ENCODE measurements at regions not wholly inside any gene's neighbourhood (a gene's known extent, or its start where the extent isn't known, plus 50 kb on each side); places are given as distances from the start of the nearest gene placed in this dataset.

DNA sequence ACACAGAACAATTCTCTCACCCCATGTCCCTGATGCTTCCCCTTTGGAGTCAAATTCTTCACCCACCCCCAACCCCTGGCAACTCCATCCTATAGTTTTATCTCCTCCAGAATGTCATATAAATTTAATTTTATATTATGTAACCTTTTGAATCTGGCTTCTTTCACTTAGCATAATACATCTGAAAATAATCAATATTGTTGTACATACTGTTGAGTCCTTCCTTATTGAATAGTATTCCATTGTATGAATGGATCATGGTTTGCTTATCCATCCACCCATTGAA is 98.9 kb upstream of the TSC22D2 start:
- H3K36me3 ChIP-seq (ENCODE audit: low read length): no peaks in the 10 kb centered on the region
- no peaks in the 10 kb centered on the region for H4K20me1 ChIP-seq (ENCODE audit: low read depth, low read length)
- H3F3A ChIP-seq (ENCODE audit: insufficient read depth): no peaks in the 10 kb centered on the region
- TF ChIP-seq EZH2phosphoT487 (conservative IDR thresholded peaks at IDR 0.05; ENCODE audit: low read length): no peak
- TF ChIP-seq, protein P1, sequence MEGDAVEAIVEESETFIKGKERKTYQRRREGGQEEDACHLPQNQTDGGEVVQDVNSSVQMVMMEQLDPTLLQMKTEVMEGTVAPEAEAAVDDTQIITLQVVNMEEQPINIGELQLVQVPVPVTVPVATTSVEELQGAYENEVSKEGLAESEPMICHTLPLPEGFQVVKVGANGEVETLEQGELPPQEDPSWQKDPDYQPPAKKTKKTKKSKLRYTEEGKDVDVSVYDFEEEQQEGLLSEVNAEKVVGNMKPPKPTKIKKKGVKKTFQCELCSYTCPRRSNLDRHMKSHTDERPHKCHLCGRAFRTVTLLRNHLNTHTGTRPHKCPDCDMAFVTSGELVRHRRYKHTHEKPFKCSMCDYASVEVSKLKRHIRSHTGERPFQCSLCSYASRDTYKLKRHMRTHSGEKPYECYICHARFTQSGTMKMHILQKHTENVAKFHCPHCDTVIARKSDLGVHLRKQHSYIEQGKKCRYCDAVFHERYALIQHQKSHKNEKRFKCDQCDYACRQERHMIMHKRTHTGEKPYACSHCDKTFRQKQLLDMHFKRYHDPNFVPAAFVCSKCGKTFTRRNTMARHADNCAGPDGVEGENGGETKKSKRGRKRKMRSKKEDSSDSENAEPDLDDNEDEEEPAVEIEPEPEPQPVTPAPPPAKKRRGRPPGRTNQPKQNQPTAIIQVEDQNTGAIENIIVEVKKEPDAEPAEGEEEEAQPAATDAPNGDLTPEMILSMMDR (IDR thresholded peaks at IDR 0.05; ENCODE audit: insufficient read depth, low read length, poor library complexity, severe bottlenecking): no peak
- no peak overlapping the region for H3K27ac ChIP-seq (ENCODE audit: low read depth, low read length)
- no peaks in the 10 kb centered on the region for H3K79me2 ChIP-seq (ENCODE audit: insufficient read depth, low read length)
- no peak overlapping the region for H3K4me2 ChIP-seq (ENCODE audit: low read depth, low read length, poor library complexity, severe bottlenecking)
- no peak overlapping the region for H3K9ac ChIP-seq (ENCODE audit: low read length)
- no peak overlapping the region for H2AFZ ChIP-seq (ENCODE audit: low read depth, low read length, severe bottlenecking)
- H3K4me3 ChIP-seq (ENCODE audit: insufficient read depth, low read length, poor library complexity, severe bottlenecking): no peak overlapping the region
- no peaks in the 10 kb centered on the region for H3K9me3 ChIP-seq (ENCODE audit: insufficient read depth, low read length)
- H3K27me3 ChIP-seq (ENCODE audit: low read length): no peaks in the 10 kb centered on the region
- no peaks in the 10 kb centered on the region for H3K9me2 ChIP-seq (replicated peaks; ENCODE audit: insufficient read depth, low read length)

DNA sequence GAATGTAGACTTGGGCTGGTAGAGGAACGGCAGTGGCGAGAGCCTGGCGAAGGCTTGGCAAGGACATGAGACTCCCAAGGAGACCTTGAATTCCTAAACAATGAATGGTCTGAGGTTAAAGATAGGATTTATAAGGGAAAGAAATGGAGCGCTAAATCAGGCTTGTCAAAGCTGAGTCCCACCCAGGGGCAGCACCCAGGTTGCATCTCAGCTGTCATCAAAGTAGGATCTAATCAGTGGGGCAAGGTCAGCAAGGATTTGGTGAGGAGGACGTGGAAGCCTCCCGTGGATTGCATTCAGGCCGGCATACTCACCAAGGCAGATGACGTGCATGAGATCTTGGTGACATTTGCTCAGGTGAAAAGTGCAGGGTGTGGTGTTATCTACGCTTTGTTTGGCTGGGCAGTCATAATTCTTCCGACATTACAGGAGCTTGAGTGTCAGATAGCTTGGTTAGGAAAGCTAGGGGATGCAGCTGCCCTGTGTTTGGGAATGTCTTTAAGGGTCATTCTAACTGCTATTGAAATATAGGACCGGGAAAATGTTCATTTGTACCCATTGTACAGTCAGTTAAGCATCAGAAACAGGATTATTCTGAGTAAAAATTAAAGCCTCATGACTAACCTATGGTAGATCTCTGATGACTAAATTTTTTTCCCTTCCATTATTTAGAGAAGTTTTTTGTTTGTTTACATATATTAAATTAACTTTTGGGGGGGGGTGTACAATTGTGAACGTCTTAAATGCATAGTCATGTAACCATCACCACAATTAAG is 99.4 kb upstream of the TSC22D2 start:
- Histone ChIP-seq H3K9ac (ENCODE audit: low read length) (no peak overlapping the region), H3K4me3 (ENCODE audit: insufficient read depth, low read length, poor library complexity, severe bottlenecking) (no peak overlapping the region), H3K27me3 (ENCODE audit: low read length) (no peaks in the 10 kb centered on the region), H3K9me2 (replicated peaks; ENCODE audit: insufficient read depth, low read length) (no peaks in the 10 kb centered on the region), H4K20me1 (ENCODE audit: low read depth, low read length) (no peaks in the 10 kb centered on the region), H3K4me2 (ENCODE audit: low read depth, low read length, poor library complexity, severe bottlenecking) (no peak overlapping the region), H3K27ac (ENCODE audit: low read depth, low read length) (no peak overlapping the region), H2AFZ (ENCODE audit: low read depth, low read length, severe bottlenecking) (no peak overlapping the region), H3K9me3 (ENCODE audit: insufficient read depth, low read length) (no peaks in the 10 kb centered on the region), H3K79me2 (ENCODE audit: insufficient read depth, low read length) (no peaks in the 10 kb centered on the region), H3F3A (ENCODE audit: insufficient read depth) (no peaks in the 10 kb centered on the region), H3K36me3 (ENCODE audit: low read length) (no peaks in the 10 kb centered on the region)
- TF ChIP-seq, protein P1 (IDR thresholded peaks at IDR 0.05; ENCODE audit: insufficient read depth, low read length, poor library complexity, severe bottlenecking): no peak
- no peak for TF ChIP-seq EZH2phosphoT487 (conservative IDR thresholded peaks at IDR 0.05; ENCODE audit: low read length)

DNA sequence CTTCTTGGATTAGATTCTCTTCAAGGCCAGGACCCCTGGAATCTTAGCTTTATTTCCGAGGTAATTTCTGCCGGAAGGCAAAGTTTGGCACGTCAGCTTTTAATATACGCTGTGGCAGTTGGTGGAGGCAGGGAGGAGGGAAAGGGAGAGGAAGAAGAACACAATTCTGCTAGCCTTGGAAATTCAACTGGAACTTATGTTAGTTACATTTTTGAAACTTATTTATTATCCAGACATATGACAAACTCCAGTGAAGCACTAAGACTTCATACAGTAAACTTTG is 100.1 kb upstream of the TSC22D2 start:
- no peaks in the 10 kb centered on the region for H3K9me2 ChIP-seq (replicated peaks; ENCODE audit: insufficient read depth, low read length)
- no peak overlapping the region for H3K27ac ChIP-seq (ENCODE audit: low read depth, low read length)
- H3K9me3 ChIP-seq (ENCODE audit: insufficient read depth, low read length): no peaks in the 10 kb centered on the region
- no peak overlapping the region for H3K4me3 ChIP-seq (ENCODE audit: insufficient read depth, low read length, poor library complexity, severe bottlenecking)
- no peak overlapping the region for H3K9ac ChIP-seq (ENCODE audit: low read length)
- H4K20me1 ChIP-seq (ENCODE audit: low read depth, low read length): no peaks in the 10 kb centered on the region
- H3K4me2 ChIP-seq (ENCODE audit: low read depth, low read length, poor library complexity, severe bottlenecking): no peak overlapping the region
- no peaks in the 10 kb centered on the region for H3F3A ChIP-seq (ENCODE audit: insufficient read depth)
- H2AFZ ChIP-seq (ENCODE audit: low read depth, low read length, severe bottlenecking): no peak overlapping the region
- H3K36me3 ChIP-seq (ENCODE audit: low read length): no peaks in the 10 kb centered on the region
- no peak for TF ChIP-seq EZH2phosphoT487 (conservative IDR thresholded peaks at IDR 0.05; ENCODE audit: low read length)
- TF ChIP-seq, protein P1 (IDR thresholded peaks at IDR 0.05; ENCODE audit: insufficient read depth, low read length, poor library complexity, severe bottlenecking): no peak
- no peaks in the 10 kb centered on the region for H3K27me3 ChIP-seq (ENCODE audit: low read length)
- H3K79me2 ChIP-seq (ENCODE audit: insufficient read depth, low read length): no peaks in the 10 kb centered on the region
